GM10266 (cell line): ENCODE measurements at regions not wholly inside any gene's neighbourhood (a gene's known extent, or its start where the extent isn't known, plus 50 kb on each side); places are given as distances from the start of the nearest gene placed in this dataset.

Experiments
- DNase-seq: peaks from one replicate; pipeline ENCODE4 v3.0.0; 2012; ENCODE audit errors: extremely low spot score
- CTCF ChIP-seq: IDR thresholded peaks from 2 replicates; pipeline ENCODE4 v1.5.1; 2012; ENCODE audit warnings: mild to moderate bottlenecking, low read depth; ENCODE audit not compliant: control insufficient read depth, insufficient read depth; ENCODE audit errors: missing control alignments

- TF ChIP-seq CTCF, result no peak
- DNase-seq, result no peak
These were observed 184.2 kb upstream of the RAB4A start for GRCh38 chr1:229086686-229087085.

DNA sequence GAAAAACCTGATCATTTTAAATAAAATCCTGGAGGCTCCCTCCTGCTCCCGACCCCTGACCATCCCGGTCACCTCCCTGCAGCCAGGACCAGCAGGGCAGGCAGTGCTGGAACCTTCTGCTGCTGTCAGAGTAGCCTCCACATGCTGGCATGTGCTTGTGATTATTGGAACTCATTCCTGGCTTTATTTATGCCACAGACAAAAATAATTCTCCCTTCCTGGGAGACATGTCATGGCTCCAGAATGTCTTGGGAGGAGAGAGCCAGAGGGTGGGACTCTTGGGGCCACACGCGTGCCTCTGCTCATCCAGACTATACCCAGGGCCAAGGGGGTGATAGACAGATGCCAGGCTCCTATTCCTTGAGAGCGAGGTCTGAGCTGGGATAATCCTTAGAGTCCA is 183.6 kb upstream of the RAB4A start:
- no peak for DNase-seq
- no peak for TF ChIP-seq CTCF

GRCh38 chr1:229087906-229088305 is 183.0 kb upstream of the RAB4A start:
- TF ChIP-seq CTCF, result no peak
- no peak for DNase-seq

DNA sequence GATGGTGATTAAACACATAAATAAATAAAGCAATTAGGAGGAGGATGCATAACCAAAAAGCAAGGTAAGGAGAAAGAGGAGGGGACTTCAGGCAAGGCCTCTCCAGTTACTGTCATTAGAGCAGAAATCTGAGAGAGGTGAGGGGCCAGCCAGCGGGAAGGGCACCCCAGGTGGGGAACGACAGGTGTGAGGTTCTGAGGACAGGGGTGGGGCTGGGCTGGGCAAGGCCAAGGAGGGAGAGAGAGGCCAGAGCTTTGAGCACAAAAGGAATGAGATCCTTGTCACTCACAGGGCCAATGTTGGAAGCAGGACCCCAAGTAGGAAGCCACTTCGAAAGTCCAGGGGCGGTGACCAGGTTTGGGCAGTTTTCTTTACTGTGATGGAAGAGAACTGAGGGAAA is 182.2 kb upstream of the RAB4A start:
- TF ChIP-seq CTCF, result no peak

DNA sequence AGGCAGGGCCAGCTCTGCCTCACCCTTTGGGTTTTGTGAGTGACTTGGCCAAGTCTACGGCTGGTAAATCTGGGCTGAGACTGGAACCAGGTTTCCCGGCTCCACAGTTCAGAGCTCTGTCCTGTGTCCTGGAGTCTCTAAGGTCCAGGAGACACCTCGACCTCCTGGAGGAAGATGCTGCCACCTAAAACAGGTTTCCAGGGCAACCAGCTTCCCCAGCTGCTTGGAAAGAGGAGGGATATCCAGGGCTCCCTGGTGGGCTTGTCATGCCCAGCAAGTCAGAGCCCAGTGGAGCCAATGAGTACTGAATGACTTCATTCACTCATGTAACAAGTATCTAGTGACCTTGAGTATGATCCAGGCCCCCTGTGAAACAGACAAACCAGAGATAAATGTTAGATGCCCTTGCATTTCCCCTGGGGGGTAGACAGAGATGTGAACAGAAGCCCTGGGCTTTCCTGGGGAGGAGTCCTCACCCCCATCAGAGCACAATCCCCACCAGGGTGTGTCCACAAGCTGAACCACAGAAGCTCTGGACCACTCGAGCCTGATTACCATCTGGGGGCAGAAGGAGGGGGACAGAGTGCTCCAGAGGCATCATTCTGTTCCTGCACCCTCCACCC is 181.2 kb upstream of the RAB4A start:
- TF ChIP-seq CTCF, result no peak
- DNase-seq, result no peak

More for the DNA sequence above, 182.2 kb upstream of the RAB4A start:
- no peak for DNase-seq

GRCh38 chr1:229091721-229092136 is 179.2 kb upstream of the RAB4A start:
- DNase-seq, result no peak
- TF ChIP-seq CTCF, result no peak

DNA sequence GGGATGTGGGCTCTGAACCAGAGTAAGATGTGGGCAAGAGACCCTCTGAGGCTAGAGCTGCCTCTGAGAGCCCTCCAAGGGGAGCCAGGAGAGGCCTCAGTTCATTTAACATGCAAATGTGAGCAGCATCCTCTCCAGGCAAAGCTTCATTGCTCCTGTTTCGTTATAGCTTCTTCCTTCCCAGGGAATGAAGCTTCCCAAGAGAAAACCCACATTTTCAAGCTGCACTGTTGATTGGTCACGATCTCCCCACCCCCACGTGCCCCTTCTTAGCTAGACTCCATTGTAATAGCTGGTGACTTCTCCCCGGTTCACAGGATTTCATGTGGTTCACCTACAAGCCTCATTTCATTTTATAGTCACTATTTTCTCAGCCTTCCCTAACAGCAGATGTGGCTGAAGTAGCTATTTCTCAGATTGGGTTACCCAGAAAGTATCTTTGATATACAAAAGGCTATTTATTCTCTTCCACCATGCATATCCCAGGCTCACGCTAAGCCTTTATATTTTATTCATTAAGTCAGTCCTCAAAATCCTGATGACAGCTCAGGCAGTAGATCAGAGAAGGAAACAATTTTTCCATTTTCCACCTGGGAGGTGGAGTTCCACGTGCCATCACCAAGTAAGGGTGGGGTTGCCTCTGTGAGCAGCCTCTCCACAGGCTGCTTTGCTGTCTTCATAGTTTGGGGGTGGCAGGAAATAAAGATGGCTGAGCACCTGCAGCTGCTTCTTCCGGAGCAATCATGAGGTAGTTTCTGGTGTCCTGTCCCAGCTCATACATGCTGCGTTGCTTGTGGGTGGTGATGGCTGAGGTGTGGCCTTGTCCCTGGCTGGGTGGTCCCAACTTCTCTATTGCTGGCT is 178.3 kb upstream of the RAB4A start:
- no peak for DNase-seq
- no peak for TF ChIP-seq CTCF
